GM18511 (cell line): ENCODE measurements at regions not wholly inside any gene's neighbourhood (a gene's known extent, or its start where the extent isn't known, plus 50 kb on each side); places are given as distances from the start of the nearest gene placed in this dataset.

Experiments used
- ATAC-seq: cut with Tn5 transposase; IDR thresholded peaks from one replicate; pipeline ENCODE4 v1.9.1; 2021; ENCODE audit warnings: mild to moderate bottlenecking, moderate library complexity; ENCODE audit not compliant: unreplicated experiment

GRCh38 chr6:82072751-82073150 is 174.8 kb downstream of the IBTK start:
- no peak for ATAC-seq

DNA sequence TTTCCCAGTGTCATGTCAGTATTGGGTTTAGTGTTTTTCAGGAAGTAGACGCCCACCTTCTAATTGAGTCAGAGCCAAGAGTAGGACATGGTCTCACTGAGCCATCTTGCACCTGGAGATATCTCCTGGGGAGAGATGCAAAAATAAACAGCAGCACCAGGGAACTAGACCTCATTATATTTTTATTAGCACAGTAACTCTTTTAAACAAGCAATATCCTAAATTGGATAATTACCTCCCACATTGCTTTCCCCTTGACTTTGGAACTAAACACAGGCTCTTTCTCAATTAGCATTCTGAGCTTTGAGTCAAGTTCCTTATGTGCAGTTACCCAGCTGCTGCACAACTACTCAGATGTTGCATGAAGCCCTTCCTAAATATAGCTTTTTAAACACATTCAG is 175.4 kb downstream of the IBTK start:
- ATAC-seq: no peak

DNA sequence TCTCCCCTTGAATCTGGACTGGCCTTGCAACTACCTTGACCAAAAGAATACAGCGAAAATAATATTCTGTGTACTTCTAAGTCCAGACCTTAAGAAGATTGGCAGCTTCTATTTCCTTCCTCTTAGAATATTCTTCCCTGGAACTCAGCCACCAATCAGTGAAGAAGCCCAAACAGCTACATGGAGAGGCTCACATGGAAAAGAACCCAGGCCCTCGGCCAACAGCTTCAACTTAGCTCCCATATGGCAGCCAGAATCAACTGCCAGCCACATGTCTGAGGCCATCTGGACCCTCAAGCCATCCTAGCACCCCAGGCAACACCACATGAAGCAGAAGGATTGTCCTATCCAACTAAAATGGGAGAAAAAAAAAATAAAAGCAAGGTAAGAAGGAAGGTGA is 178.8 kb downstream of the IBTK start:
- ATAC-seq: no peak

- peak; percentile 92 for ATAC-seq
Measured at GRCh38 chr6:82066991-82067411, 180.5 kb downstream of the IBTK start.

GRCh38 chr6:82066196-82066595 is 181.3 kb downstream of the IBTK start:
- ATAC-seq: no peak

GRCh38 chr6:82063574-82063973 is 184.0 kb downstream of the IBTK start:
- ATAC-seq: no peak

- ATAC-seq: no peak
Measured at GRCh38 chr6:82062219-82062618, 185.3 kb downstream of the IBTK start.

GRCh38 chr6:82057846-82058554 is 189.5 kb downstream of the IBTK start:
- no peak for ATAC-seq

DNA sequence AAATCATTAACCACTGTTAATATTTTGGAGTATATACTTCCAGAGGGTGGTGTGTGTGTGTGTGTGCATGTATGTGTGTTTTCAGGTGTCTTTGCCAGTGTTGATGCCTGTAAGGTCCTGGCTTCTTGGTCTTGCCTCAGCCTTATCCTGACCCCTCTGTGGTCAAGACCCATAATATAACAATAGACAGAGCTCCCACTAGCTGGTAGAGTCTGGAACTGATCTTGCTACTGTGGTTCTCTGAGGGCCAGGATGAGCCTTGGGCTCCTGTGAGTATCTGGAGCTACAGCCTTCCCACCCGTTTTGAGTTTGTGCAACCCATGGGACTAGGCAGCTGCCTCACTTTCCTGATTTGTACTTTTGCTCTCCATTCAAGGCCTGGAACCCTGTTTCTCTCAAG is 191.0 kb downstream of the IBTK start:
- no peak for ATAC-seq

DNA sequence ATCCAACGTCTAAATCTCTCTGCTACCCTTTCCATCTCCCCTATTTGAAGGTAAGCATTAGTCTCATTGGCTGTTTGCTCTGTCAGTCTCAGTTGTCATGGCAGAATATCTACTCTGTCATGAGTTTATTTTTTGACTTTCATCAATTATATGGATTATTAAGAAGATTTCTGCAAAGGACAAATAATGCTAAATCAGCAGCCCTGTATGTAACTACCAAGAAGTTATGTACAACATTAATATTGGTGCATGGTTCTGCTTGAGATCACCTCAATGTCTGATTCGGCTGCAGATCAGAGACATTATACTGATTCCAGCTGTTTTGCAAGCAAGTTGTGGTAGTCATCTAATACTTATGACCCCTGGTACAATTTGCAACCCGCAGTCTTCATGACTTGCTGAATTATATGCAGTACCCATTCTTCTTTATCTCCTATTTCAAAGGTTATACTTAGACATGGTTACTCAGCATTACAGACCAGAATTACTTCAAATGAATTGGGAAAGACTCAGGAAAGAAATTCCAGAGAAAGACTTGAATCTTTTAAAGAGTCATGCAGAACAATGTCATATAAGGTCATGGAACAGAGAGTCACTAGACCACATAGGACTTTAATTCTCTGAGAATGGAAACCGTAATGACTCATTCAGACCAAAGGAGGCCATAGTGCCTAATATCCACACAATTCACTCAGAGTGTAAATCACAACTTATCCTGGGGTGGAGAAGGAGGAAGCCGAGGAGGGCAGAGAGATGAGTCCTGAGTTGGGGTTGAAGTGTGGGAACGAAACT is 201.4 kb downstream of the IBTK start:
- ATAC-seq: no peak

- ATAC-seq: peak; percentile 91
Measured at GRCh38 chr6:82040405-82041221, 206.9 kb downstream of the IBTK start.

GRCh38 chr6:82038631-82039030 is 208.9 kb downstream of the IBTK start:
- ATAC-seq: no peak

- ATAC-seq: no peak
Measured at GRCh38 chr6:82035526-82035925, 212.0 kb downstream of the IBTK start.

- no peak for ATAC-seq
Measured at GRCh38 chr6:82033631-82034211, 213.8 kb downstream of the IBTK start.

DNA sequence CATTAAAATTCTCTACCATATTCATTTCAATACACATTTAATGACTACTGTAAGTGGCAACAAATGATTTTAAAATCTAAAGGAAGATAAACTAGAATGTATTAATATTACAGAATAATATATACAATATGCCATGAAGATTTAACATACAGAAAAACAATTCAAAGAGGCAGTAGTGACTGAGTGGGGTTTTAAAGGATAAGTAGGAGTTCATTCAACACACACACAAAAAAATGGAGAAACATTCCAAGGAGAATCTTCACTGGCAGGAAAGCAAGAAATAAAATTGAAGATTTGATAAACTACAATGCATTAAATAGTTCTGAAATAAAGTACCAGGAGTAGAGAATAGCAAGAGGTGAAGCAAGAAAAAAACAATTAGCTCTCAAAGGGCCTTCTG is 215.1 kb downstream of the IBTK start:
- no peak for ATAC-seq

DNA sequence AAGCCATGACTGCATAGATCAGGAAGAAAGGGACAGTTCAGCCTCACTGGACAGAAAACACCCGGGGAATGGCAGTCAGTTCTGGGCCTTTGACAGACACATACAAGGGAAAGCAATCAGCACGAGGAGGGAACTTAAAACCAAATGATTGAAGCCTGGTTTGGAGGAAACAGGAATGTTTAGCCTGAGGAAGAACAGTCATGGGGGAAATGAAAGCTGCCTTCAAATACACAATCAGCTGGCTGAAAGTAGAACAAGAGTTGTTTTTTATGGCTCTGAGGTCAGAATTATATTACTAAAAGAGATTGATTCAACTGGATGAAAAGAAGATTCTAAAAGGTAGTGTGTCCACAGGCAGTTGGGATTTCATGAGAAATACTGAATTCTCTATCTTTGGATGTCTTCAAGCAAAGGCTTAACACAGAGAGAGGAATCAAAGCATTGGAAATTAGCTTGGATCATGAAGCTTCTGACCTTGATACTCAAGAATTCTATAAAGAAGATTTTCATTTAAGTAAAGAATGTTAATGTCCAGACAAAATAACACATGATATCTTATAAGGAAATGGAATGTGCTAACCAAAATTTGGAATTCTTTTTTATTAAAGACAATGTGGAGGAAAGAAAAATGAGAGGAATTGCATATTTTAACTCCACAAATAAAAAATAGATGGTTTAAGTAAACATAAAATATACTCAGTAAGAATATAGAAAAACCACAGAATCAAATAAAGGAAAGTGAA is 216.6 kb downstream of the IBTK start:
- ATAC-seq: no peak

- ATAC-seq: no peak
Measured at GRCh38 chr6:82030301-82030700, 217.2 kb downstream of the IBTK start.

- ATAC-seq: no peak
Measured at GRCh38 chr6:82025271-82025670, 222.3 kb downstream of the IBTK start.

DNA sequence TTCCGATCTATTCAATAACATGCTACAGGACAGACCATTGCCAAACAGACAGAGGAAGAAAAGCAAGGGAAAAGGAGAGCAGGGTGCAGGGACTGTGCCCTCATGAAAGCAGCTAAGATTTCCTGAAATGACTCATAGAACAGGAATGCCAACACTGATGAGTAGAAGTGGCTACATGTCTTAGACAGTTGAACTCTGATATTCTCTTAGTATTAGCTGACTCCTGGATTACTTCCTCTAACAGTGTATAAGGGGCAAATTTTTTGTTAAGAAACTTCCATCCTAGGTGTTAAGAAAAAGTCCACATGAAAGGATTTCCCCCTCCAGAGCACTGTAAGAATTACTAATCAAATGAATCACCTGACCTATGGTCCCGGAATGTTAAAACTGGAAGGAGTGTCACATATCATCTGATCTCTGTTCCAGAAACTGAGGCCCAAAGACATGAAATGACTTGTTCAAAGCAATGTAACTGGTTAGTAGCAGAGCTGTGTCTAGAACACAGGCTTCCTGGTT is 224.9 kb downstream of the IBTK start:
- ATAC-seq: no peak

- no peak for ATAC-seq
Measured at GRCh38 chr6:82017773-82018172, 229.8 kb downstream of the IBTK start.
